Neural crest cell (in vitro differentiated cells): ENCODE measurements at regions not wholly inside any gene's neighbourhood (a gene's known extent, or its start where the extent isn't known, plus 50 kb on each side); places are given as distances from the start of the nearest gene placed in this dataset.

Experiments
- DNase-seq: peaks from one replicate; pipeline ENCODE4 v3.0.0; 2021; ENCODE audit warnings: low read depth, mixed read lengths, low spot score
- H3K27ac Mint-ChIP-seq: one replicate; pipeline ENCODE4 v1.8.0; 2021; ENCODE audit warnings: mild to moderate bottlenecking, mixed read lengths; ENCODE audit not compliant: unreplicated experiment
- H3K27me3 Mint-ChIP-seq: 2 replicates; pipeline ENCODE4 v1.8.0; 2021; ENCODE audit warnings: low read depth, mild to moderate bottlenecking, mixed read lengths
- H3K36me3 Mint-ChIP-seq: 2 replicates; pipeline ENCODE4 v1.8.0; 2021; ENCODE audit warnings: low read depth, mild to moderate bottlenecking, mixed read lengths
- H3K4me1 Mint-ChIP-seq: 2 replicates; pipeline ENCODE4 v1.8.0; 2021; ENCODE audit warnings: mixed read lengths
- H3K4me3 Mint-ChIP-seq: one replicate; pipeline ENCODE4 v1.8.0; 2021; ENCODE audit warnings: mild to moderate bottlenecking, mixed read lengths
- H3K9me3 Mint-ChIP-seq: 2 replicates; pipeline ENCODE4 v1.8.0; 2021; ENCODE audit warnings: mixed read lengths
- CTCF ChIP-seq: fragments of 200-600 bp; sonication (generic); conservative IDR thresholded peaks from 2 replicates; pipeline ENCODE4 v1.5.0; 2021; ENCODE audit warnings: antibody characterized with exemption, mild to moderate bottlenecking

- no peak overlapping the region for H3K27ac Mint-ChIP-seq
- TF ChIP-seq CTCF, result no peak
- no peak overlapping the region for H3K4me3 Mint-ChIP-seq
- H3K27me3 Mint-ChIP-seq, result no peaks in the 10 kb centered on the region
- no peaks in the 10 kb centered on the region for H3K9me3 Mint-ChIP-seq
- no peaks in the 10 kb centered on the region for H3K4me1 Mint-ChIP-seq
- no peaks in the 10 kb centered on the region for H3K36me3 Mint-ChIP-seq
- no peak for DNase-seq
Measured at GRCh38 chr1:195806060-195806459, 802.2 kb downstream of the KCNT2 start.

GRCh38 chr1:195804547-195804946 lies 803.7 kb downstream of the KCNT2 start:
- Mint-ChIP-seq H3K4me1 (no peaks in the 10 kb centered on the region), H3K4me3 (no peak overlapping the region), H3K27ac (no peak overlapping the region), H3K36me3 (no peaks in the 10 kb centered on the region), H3K9me3 (no peaks in the 10 kb centered on the region), H3K27me3 (no peaks in the 10 kb centered on the region)
- DNase-seq, result no peak
- TF ChIP-seq CTCF, result no peak

- Mint-ChIP-seq H3K36me3 (no peaks in the 10 kb centered on the region), H3K9me3 (no peaks in the 10 kb centered on the region), H3K4me3 (no peak overlapping the region), H3K27ac (no peak overlapping the region), H3K27me3 (no peaks in the 10 kb centered on the region), H3K4me1 (no peaks in the 10 kb centered on the region)
- no peak for DNase-seq
- TF ChIP-seq CTCF, result no peak
Measured at GRCh38 chr1:195799016-195799415, 809.2 kb downstream of the KCNT2 start.

- no peak for DNase-seq
Measured at GRCh38 chr1:195794225-195794624, 814.0 kb downstream of the KCNT2 start.

GRCh38 chr1:195791796-195792195 lies 816.4 kb downstream of the KCNT2 start:
- DNase-seq, result no peak
- no peaks in the 10 kb centered on the region for H3K27me3 Mint-ChIP-seq
- no peak overlapping the region for H3K4me3 Mint-ChIP-seq
- no peaks in the 10 kb centered on the region for H3K36me3 Mint-ChIP-seq
- no peak overlapping the region for H3K27ac Mint-ChIP-seq
- no peak for TF ChIP-seq CTCF
- H3K9me3 Mint-ChIP-seq, result peaks cover 3% of the 10 kb centered on the region
- no peaks in the 10 kb centered on the region for H3K4me1 Mint-ChIP-seq

More at GRCh38 chr1:195794225-195794624, 814.0 kb downstream of the KCNT2 start:
- Mint-ChIP-seq H3K9me3 (no peaks in the 10 kb centered on the region), H3K27ac (no peak overlapping the region), H3K27me3 (no peaks in the 10 kb centered on the region), H3K36me3 (no peaks in the 10 kb centered on the region), H3K4me1 (no peaks in the 10 kb centered on the region), H3K4me3 (no peak overlapping the region)
- TF ChIP-seq CTCF, result no peak
